H1 (cell line): ENCODE measurements at regions not wholly inside any gene's neighbourhood (a gene's known extent, or its start where the extent isn't known, plus 50 kb on each side); places are given as distances from the start of the nearest gene placed in this dataset.

Source experiments
- CTCF ChIA-PET: fragments of 300-600 bp; sonication (Branson Sonifier 250); formaldehyde crosslinking; loops from one replicate; lab custom pipeline; 2021; ENCODE audit not compliant: partially characterized antibody; lab: Charles Lee
- POLR2A ChIA-PET: fragments of 300-600 bp; sonication (Branson Sonifier 250); formaldehyde crosslinking; loops from one replicate; lab custom pipeline; 2021; ENCODE audit warnings: inconsistent platforms; ENCODE audit not compliant: partially characterized antibody; lab: Charles Lee
- DNase-seq, 2 experiments: peaks; one replicate each; pipeline versions ENCODE4 v3.0.0 to v3.0.0-alpha.2; 2010 to 2022; ENCODE audit warnings: low spot score in 2 of 2, low read depth in 1 of 2, mixed read lengths in 1 of 2
- FAIRE-seq: peaks from 2 replicates; lab custom pipeline; 2011; peaks lifted over from hg19 to GRCh38; lab: Jason Lieb, UNC
- H2AFZ ChIP-seq: 2 replicates; pipeline ENCODE4 v1.8.1; 2012; ENCODE audit warnings: low read length, inconsistent platforms
- H2AK5ac ChIP-seq: 2 replicates; pipeline ENCODE4 v1.6.1; 2013; ENCODE audit warnings: low read depth, low read length
- H2BK120ac ChIP-seq: replicated peaks from 2 replicates; pipeline ENCODE3; 2013; ENCODE audit warnings: low read depth, low read length, inconsistent platforms
- H2BK12ac ChIP-seq: 2 replicates; pipeline ENCODE4 v1.6.1; 2013; ENCODE audit warnings: low read depth, low read length
- H2BK15ac ChIP-seq: 2 replicates; pipeline ENCODE4 v1.6.1; 2013; ENCODE audit warnings: low read length
- H2BK20ac ChIP-seq: 2 replicates; pipeline ENCODE4 v1.6.1; 2013; ENCODE audit warnings: low read length
- H2BK5ac ChIP-seq: 2 replicates; pipeline ENCODE4 v1.6.1; 2013; ENCODE audit warnings: low read depth, low read length
- H3K14ac ChIP-seq: 2 replicates; pipeline ENCODE4 v1.6.1; 2013; ENCODE audit warnings: inconsistent platforms; ENCODE audit not compliant: insufficient read length
- H3K18ac ChIP-seq: 2 replicates; pipeline ENCODE4 v1.6.1; 2013; ENCODE audit warnings: low read length; ENCODE audit errors: extremely low read depth
- H3K23ac ChIP-seq: 2 replicates; pipeline ENCODE4 v1.6.1; 2013; ENCODE audit warnings: inconsistent platforms; ENCODE audit not compliant: insufficient read length
- H3K23me2 ChIP-seq: 2 replicates; pipeline ENCODE4 v1.6.1; 2013; ENCODE audit warnings: low read depth, low read length
- H3K27ac ChIP-seq: 2 replicates; pipeline ENCODE4 v1.6.1; 2011; ENCODE audit warnings: low read depth, low read length, inconsistent platforms
- H3K27me3 ChIP-seq, 4 experiments: replicated peaks in 1 of 4; 1 replicate in 1 of 4; 2 replicates in 3 of 4; pipeline versions ENCODE4 v1.6.1 to v1.8.1; 2011 to 2013; ENCODE audit warnings: low read length in 3 of 4, mild to moderate bottlenecking in 3 of 4, inconsistent platforms in 2 of 4, mixed read lengths in 2 of 4, moderate library complexity in 1 of 4; ENCODE audit not compliant: control insufficient read depth in 3 of 4, insufficient read depth in 3 of 4; ENCODE audit errors: extremely low read depth in 1 of 4
- H3K36me3 ChIP-seq, 4 experiments: 2 replicates each; pipeline versions ENCODE4 v1.6.1 to v1.8.1; 2011 to 2013; ENCODE audit warnings: mild to moderate bottlenecking in 4 of 4, low read length in 3 of 4, moderate library complexity in 2 of 4, control low read depth in 1 of 4, inconsistent platforms in 1 of 4; ENCODE audit not compliant: insufficient read depth in 4 of 4, control insufficient read depth in 2 of 4
- H3K4ac ChIP-seq: replicated peaks from 2 replicates; pipeline ENCODE3; 2013; ENCODE audit warnings: low read length, low read depth, mixed read lengths, inconsistent platforms; ENCODE audit not compliant: insufficient read length
- H3K4me1 ChIP-seq, 4 experiments: replicated peaks in 1 of 4; 1 replicate in 1 of 4; 2 replicates in 3 of 4; pipeline versions ENCODE4 v1.6.1 to v1.8.1; 2011 to 2013; ENCODE audit warnings: low read length in 3 of 4, inconsistent platforms in 2 of 4, mixed read lengths in 1 of 4; ENCODE audit not compliant: insufficient read depth in 4 of 4, control insufficient read depth in 3 of 4
- H3K4me2 ChIP-seq, 2 experiments: 2 replicates each; pipeline versions ENCODE4 v1.6.1 to v1.8.1; 2011 to 2013; ENCODE audit warnings: low read depth in 2 of 2, low read length in 2 of 2, control low read depth in 1 of 2, inconsistent platforms in 1 of 2, mild to moderate bottlenecking in 1 of 2; ENCODE audit not compliant: insufficient read depth in 1 of 2
- H3K4me3 ChIP-seq, 4 experiments: fragments of 200-600, 300-600 bp in 1 of 4; sonication (generic), shearing (Covaris generic), sonication (Bioruptor Twin) in 1 of 4; 2 replicates each; pipeline versions ENCODE4 v1.5.1 to v1.8.1; 2011 to 2016; ENCODE audit warnings: low read length in 4 of 4, low read depth in 3 of 4, control low read depth in 2 of 4, inconsistent platforms in 2 of 4, mild to moderate bottlenecking in 2 of 4, mixed read lengths in 1 of 4, moderate library complexity in 1 of 4; ENCODE audit not compliant: insufficient read depth in 2 of 4; ENCODE audit errors: extremely low read depth in 1 of 4
- H3K56ac ChIP-seq: replicated peaks from 2 replicates; pipeline ENCODE3; 2013; ENCODE audit warnings: low read depth, mild to moderate bottlenecking, mixed read lengths, low read length, inconsistent platforms; ENCODE audit not compliant: insufficient read length
- H3K79me1 ChIP-seq: 2 replicates; pipeline ENCODE4 v1.6.1; 2013; ENCODE audit warnings: low read depth, low read length, control low read depth
- H3K79me2 ChIP-seq, 2 experiments: 2 replicates each; pipeline versions ENCODE4 v1.6.1 to v1.8.1; 2012 to 2013; ENCODE audit warnings: low read length in 2 of 2, mild to moderate bottlenecking in 2 of 2, inconsistent platforms in 1 of 2; ENCODE audit not compliant: insufficient read depth in 2 of 2, control insufficient read depth in 1 of 2
- H3K9ac ChIP-seq, 4 experiments: replicated peaks in 1 of 4; 1 replicate in 1 of 4; 2 replicates in 3 of 4; pipeline versions ENCODE4 v1.6.1 to v1.8.1; 2011 to 2013; ENCODE audit warnings: low read depth in 3 of 4, low read length in 3 of 4, control low read depth in 2 of 4, mild to moderate bottlenecking in 2 of 4, moderate library complexity in 2 of 4, inconsistent platforms in 1 of 4; ENCODE audit errors: extremely low read depth in 1 of 4
- H3K9me3 ChIP-seq, 2 experiments: 2 replicates each; pipeline versions ENCODE4 v1.6.1 to v1.8.1; 2012 to 2013; ENCODE audit warnings: mild to moderate bottlenecking in 2 of 2, moderate library complexity in 2 of 2, control low read depth in 1 of 2, inconsistent platforms in 1 of 2, low read depth in 1 of 2, low read length in 1 of 2, mixed read lengths in 1 of 2; ENCODE audit not compliant: insufficient read depth in 2 of 2
- H4K20me1 ChIP-seq, 2 experiments: replicated peaks in 1 of 2; 2 replicates each; pipeline versions ENCODE3 to v1.8.1; 2011 to 2013; ENCODE audit warnings: inconsistent platforms in 2 of 2, low read length in 2 of 2, mild to moderate bottlenecking in 1 of 2; ENCODE audit not compliant: insufficient read depth in 2 of 2, control insufficient read depth in 1 of 2
- H4K5ac ChIP-seq: 2 replicates; pipeline ENCODE4 v1.6.1; 2013; ENCODE audit warnings: low read length, low read depth, mixed read lengths, inconsistent platforms; ENCODE audit not compliant: insufficient read length
- H4K8ac ChIP-seq: 2 replicates; pipeline ENCODE4 v1.8.0; 2013; ENCODE audit warnings: mild to moderate bottlenecking, moderate library complexity, low read length, inconsistent platforms; ENCODE audit not compliant: insufficient read depth; ENCODE audit errors: extremely low read depth
- H4K91ac ChIP-seq: replicated peaks from 2 replicates; pipeline ENCODE3; 2013; ENCODE audit warnings: low read length, mixed read lengths, inconsistent platforms; ENCODE audit not compliant: insufficient read length
- EZH2 ChIP-seq: fragments of 200-600 bp; sonication (generic); IDR thresholded peaks from 2 replicates; pipeline ENCODE4 v1.7.1; 2012; ENCODE audit warnings: low read depth, mild to moderate bottlenecking, moderate library complexity, low read length, inconsistent platforms; ENCODE audit not compliant: severe bottlenecking
- WGBS, 2 experiments: shearing (Covaris generic) in 1 of 2; methylation state at CpG; one replicate each; pipeline versions ENCODE4 v1.1.6 to v1.1.7; 2013 to 2015; ENCODE audit warnings: low lambda C conversion rate in 2 of 2, mixed read lengths in 2 of 2, inconsistent platforms in 1 of 2, low coverage in 1 of 2, missing lambda C conversion rate in 1 of 2; ENCODE audit not compliant: insufficient replicate concordance in 2 of 2, insufficient coverage in 1 of 2, insufficient read length in 1 of 2; ENCODE audit errors: extremely low coverage in 1 of 2, missing lambda C conversion rate in 1 of 2; 5-methylcytosine and 5-hydroxymethylcytosine counted together

DNA sequence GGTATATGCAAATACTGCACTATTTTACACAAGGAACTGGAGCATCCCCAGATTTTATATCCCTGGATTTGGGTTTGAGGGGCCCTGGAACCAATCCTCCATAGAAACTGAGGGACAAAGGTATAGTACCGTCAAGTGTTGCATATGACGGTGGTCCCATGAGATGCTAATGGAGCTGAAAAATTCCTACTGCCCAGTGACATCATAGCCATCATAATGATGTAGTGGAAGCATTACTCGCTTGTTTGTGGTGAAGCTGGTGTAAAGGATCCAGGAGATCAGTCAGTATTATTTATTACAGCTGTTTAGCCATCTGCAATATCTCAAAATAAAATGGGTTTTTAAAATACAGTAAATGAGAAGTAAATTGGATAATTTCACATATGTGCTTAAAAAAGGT, 496.6 kb upstream of the HS6ST1 start:
- H4K20me1 ChIP-seq: no peaks in the 10 kb centered on the region
- no peak overlapping the region for H3K23ac ChIP-seq
- H3K9me3 ChIP-seq: no peaks in the 10 kb centered on the region
- FAIRE-seq (no peak), DNase-seq (no peak)
- no peak overlapping the region for H3K14ac ChIP-seq
- no peak overlapping the region for H2BK12ac ChIP-seq
- H3K27me3 ChIP-seq: no peaks in the 10 kb centered on the region
- H2BK120ac ChIP-seq: no peak overlapping the region
- no peak overlapping the region for H2AFZ ChIP-seq
- no peak overlapping the region for H2BK15ac ChIP-seq
- no peak overlapping the region for H4K91ac ChIP-seq
- POLR2A ChIA-PET: no interaction called here
- no peak overlapping the region for H3K4ac ChIP-seq
- H3K4me2 ChIP-seq: no peak overlapping the region
- no peak overlapping the region for H2AK5ac ChIP-seq
- H2BK20ac ChIP-seq: no peak overlapping the region
- no peak overlapping the region for H4K5ac ChIP-seq
- no peaks in the 10 kb centered on the region for H3K79me1 ChIP-seq
- no peak for TF ChIP-seq EZH2
- WGBS, 2 experiments: 94% methylated on average over 3 of the region's 3 CpGs; no CpG with 5 or more reads in 1 of the 2 experiments
- no peak overlapping the region for H3K56ac ChIP-seq
- H3K23me2 ChIP-seq: no peaks in the 10 kb centered on the region
- no peak overlapping the region for H3K4me3 ChIP-seq
- H3K36me3 ChIP-seq: no peaks in the 10 kb centered on the region
- no peak overlapping the region for H3K27ac ChIP-seq
- H4K8ac ChIP-seq: no peak overlapping the region
- CTCF ChIA-PET: interaction anchor here (0.5 kb wide), 1 partner anchor 187 kb away, joined by 3 read pairs; no protein-coding TSS in a partner anchor
- H3K79me2 ChIP-seq: no peaks in the 10 kb centered on the region
- H2BK5ac ChIP-seq: no peak overlapping the region
- H3K9ac ChIP-seq: no peak overlapping the region
- H3K18ac ChIP-seq: no peak overlapping the region
- peaks cover 0 to 3% (median 1%) of the 10 kb centered on the region in 4 experiments; a peak in 3 of 7 replicates for H3K4me1 ChIP-seq
